GM21529 (cell line): ENCODE measurements at regions not wholly inside any gene's neighbourhood (a gene's known extent, or its start where the extent isn't known, plus 50 kb on each side); places are given as distances from the start of the nearest gene placed in this dataset.
"Not testable (repeated sequence)": the region's sequence is repeated elsewhere in the genome, so short reads cannot be mapped to it uniquely, and the experiment has no call there.

Experiments used
- ATAC-seq: cut with Tn5 transposase; IDR thresholded peaks from one replicate; pipeline ENCODE4 v1.9.1; 2021; ENCODE audit not compliant: unreplicated experiment

DNA sequence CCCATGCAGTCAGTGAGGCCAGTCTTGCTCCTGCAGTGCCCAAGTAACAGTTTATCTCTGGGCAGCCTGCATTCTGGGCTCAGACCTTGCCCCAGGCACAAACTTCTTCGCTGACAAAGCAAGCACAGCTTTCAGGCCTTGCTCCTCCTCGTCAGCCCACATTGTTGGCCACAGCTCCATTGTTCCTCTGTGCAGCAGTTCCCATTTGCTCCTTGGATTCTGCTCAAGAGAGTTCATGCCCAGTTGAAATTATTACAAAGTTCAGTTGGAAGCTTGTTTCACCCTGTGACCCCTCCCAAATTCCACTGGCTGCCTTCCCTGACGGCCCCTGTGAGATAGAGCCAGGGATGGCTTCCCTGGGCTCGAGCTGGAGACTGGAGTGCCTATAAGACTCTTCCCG, 163.4 kb upstream of the DDHD1 start:
- no peak for ATAC-seq

DNA sequence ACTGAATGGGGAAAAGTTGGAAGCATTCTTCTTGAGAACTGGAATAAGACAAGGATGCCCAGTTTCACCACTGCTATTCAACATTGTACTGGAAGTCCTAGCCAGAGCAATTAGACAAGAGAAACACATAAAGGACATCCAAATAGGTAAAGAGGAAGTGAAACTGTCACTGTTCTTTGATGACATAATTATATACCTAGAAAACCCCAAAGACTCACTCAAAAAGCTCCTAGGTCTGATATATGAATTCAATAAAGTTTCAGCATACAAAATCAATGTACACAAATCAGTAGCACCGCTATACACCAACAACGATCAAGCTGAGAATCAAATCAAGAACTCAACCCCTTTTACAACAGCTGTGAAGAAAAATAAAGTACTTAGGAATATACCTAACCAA, 157.3 kb upstream of the DDHD1 start:
- ATAC-seq, result peak; percentile 90

DNA sequence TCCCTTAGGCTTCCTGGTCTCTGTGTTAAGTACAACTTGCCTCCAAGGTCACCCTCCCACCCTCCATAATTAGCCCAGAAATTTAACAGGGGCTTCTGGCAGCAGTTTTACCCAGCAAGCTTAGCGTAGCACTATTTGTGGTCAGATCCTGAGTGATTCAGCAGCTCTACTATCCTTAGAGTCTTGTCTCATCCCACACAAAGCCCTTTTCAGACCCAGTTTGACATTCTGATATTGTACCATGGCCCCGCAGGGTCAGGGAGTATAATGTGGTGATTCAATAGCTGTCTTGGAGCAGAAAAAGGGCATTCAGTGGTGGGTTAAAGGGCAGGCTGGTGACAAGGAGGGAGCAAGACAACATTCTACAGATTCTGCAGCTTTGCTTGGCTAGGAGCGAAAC, 153.8 kb upstream of the DDHD1 start:
- ATAC-seq, result no peak

DNA sequence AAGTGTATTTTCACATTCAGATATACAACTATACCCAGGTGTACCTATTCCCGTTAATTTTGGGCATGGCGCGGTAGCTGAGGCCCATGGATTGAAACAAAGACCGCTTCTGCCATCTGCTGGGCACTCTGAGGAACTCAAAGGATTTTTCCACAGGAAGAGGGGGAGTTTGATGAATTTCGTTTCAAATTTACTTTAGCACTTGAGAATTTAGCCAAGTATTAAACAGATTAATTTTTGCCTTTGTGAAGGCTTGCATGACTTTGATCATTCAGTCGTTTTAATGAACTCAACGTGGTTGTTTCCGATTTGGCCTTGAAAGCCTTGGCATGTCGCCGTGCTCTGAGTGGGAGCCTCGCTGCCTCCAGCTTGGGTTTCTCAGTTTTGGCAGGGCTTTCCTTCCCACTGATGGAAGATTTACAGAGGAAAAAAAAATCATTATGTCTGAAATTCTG, 153.2 kb upstream of the DDHD1 start:
- ATAC-seq, result peak; percentile 53

DNA sequence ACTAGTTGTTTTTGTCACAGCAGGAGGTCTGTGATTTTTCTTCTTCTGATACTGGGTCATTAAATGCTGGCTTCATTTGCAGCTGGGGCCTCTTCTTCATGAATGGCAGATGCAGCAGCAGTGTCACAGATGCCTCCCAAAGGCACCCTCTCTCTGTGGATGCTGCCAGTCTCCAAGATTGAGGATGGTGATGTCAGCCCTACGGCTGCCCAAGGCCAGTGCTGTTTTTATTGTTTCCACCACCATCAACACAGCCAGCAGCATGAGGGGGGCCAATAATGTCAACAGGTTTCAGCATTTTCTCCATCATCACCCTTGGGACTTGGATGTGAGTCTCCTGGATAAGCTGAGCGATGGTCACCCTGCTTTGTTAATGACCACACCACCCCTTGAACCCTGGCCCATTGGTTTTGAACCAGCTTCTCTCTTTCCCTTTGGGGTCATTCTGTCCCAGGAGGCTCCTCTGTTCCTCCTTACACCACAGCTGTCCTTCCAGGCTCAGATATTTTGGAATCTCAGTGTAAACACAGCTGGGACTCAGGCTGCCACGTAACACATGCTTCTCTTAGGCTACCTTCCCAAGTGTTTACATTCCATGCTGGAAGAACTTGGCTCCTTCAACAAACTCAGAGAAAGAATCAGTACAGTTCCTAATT, 151.7 kb upstream of the DDHD1 start:
- ATAC-seq, result no peak

DNA sequence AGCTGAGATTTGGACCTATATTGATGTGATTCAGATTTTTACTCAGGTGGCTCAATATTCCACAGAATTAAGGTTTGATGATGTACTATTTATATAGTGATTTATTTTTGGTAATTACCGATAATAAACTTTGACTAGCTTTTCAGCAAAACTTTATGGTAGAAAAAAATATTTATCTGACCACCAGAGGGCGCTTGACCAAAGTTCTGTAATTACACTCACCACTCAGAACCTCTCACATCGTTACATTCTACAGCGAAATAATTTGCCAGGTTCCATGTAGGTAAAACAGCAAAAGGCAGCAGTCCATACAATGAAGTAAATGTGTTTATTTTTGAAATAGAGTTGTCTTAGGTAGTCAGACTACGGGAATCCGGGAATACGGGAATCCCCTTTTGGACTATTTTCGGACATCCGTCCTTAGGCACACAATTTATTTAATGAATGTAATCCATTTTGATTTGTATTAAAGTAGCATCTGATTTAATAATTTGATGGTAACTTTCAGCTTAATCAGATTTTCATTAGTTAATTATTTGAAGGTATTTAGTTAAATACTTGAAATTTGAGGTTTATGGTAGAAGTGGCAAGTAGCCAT, 143.0 kb upstream of the DDHD1 start:
- no peak for ATAC-seq

DNA sequence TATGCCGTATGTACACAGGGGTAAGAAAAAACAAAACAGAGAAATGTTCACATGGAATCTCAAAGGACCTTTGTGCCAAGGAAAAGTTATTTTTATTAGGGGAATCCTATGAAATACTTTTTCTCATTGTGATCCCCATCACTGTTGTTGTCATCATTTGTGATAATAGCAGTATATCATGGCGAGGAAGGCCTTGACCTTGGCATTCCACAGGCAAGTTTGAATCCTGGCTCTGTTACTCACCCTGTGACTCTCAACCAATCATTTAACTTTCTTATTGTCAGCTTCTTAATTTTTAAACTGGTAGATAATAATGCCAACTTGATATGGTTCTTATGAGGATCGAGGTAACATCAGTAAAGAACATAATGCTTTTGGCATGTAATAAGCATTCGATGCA, 142.2 kb upstream of the DDHD1 start:
- no peak for ATAC-seq

DNA sequence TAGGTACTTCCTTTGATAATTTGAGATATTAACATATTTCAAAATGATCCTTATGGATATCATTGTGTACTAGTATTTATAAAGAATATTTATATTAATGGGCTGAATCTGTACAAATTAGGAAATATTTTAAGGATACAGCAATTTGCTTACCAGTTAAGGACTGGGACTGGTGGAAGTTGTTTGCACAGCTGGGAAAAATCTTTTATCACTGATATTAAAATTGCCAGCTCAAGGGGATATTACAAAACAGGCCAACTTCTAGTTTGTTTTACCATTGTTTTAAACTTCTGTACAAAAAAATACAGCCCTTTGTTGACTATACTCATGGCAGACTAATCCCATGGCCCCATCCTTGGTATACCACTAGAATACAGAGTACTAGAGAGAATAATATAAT, 133.2 kb upstream of the DDHD1 start:
- no peak for ATAC-seq

DNA sequence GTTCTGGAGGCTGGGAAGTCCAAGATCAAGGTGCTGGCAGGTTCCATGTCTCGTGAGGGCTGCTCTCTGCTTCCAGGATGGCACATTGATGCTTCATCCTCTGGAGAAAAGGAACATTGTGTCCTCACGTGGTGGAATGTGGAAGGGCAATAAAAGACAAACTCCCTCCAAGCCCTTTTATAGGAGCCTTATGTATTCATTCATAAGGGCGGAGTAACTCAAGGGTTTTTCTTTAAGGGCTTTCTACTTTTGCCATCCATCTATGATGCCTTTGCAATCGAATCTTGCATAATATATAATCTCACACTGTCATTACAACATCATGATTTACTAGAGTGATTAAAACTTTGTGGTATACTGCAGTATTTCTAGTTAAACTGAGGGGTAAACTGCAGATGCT, 132.7 kb upstream of the DDHD1 start:
- ATAC-seq, result no peak

DNA sequence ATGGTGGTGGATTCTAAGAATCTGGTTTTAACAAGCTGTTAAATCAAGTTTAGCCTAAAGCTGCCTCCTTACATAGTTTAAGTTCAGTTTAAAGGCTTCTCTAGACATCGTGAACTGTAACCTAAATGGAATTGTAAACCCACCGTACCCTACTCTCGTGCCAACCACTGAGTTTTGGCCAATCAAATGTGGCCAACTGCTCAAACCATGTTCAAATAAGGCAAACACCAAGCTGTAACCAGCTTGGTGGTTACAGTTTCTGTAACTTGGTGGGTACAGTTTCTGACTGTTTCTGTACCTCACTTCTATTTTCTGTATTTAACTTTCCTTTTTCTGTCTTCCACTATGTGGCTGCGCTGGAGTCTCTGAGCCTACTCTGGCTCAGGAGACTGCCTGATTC, 131.9 kb upstream of the DDHD1 start:
- no peak for ATAC-seq

DNA sequence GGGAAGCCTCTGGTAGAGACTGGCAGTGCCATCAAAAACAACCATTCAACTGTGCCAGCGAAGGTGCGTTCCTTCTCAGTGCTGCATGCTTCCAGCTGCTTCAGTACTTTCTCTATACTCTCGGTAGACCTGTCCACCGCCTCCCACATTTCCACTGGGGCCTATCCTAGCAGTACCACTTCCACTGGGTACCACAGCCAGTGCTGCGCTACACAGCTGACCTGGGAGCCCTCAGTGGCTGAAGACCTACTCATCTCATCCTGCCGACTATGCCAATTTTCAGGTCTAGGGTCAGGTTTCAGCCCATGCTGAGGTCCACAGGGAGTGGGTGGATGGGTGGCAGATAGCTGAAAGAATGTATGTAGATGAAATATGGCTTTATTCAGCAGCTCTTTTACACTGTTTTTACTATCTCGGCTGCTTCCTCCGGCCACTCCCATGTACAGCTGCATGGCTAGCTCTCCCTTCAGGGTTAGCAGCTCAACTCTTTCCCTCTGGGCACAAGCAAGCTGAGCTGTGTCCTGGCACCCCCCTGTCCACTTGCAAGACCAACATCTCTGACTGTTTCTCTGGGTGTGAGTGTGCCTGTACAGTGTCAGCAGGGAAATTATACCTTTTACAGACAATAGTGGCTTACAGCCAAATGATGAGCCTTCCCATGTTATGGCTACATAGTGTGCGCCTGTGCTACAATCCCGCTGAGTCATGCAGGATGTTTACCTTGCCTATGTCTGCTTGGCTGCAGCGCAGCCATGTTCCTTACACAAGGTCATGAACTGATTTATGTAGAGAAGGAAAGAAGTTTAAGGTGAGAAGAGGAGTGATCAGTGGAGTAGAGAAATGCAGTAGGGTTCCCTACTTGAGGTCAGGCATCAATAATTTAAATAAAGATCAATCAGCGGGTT, 125.7 kb upstream of the DDHD1 start:
- ATAC-seq, result no peak

DNA sequence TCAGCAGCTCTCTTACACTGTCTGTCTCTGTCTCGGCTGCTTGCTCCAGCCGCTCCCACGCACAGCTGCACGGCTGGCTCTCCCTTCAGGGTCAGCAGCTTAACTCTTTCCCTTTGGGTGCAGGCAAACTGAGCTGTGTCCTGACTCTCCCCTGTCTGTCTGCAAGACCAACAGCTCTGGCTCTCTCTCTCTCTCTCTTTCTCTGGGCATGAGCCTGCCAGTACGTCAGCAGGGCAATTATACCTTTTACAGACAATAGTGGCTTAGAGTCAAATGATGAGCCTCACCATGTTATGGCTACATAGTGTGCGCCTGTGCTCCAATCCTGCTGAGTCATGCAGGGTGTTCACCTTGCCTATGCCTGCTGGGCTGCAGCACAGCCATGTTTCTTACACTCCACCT, 120.5 kb upstream of the DDHD1 start:
- ATAC-seq, result no peak

DNA sequence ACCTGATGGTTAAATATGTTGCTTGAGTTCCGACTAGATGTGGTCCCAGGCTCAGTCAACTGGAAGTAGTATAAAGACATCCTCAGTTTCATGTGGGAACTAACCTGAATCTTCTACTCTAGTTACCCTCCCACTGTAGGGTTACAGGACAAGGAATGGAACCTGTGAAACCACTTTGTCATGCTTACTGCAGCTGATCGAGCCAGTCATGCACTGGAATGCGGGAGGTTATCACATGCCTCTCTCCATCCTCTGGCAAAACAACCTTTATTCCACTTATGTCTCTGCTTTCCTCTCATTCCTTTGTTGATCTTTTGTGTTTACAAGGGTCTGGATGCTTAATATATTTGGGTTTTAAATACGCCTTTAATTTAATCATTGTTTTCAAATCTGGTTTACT, 111.9 kb upstream of the DDHD1 start:
- no peak for ATAC-seq

DNA sequence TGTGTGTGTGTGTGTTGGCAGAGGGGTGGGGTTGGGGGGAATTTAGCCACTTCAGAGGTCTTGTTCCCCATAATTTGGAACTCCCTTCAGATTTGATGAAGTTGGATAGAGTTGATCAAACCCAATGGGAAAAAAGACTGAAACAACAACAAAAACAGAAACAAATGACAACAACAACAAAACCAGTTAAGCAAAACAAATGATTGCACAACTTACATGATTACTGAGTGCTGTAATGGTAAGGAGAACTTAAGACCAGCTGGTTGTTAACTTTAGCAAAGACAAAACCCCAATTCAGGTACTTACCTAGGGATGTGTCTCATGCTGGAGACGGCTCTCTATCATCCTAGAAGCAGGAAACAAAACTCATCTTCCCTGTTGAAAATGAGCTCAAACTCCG, 107.8 kb upstream of the DDHD1 start:
- no peak for ATAC-seq

DNA sequence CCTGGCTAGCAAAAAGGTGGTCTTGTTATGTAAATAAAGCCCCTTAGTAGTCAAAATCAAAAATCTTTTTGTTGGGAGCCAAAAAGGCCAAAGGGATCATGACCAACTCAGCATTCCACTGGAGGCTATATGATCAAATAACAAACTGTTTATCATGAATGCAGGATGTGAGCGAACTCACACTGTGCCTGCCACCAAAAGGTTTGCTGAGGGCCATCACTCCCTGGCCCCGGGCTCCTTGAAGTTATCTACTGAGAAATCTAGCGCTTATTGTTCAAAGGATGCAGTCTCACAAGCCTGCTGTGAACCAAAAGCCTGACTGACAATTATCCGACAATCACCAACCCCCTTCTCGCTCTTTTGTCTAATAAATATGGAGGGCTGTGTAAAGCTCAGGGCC, 107.2 kb upstream of the DDHD1 start:
- no peak for ATAC-seq

DNA sequence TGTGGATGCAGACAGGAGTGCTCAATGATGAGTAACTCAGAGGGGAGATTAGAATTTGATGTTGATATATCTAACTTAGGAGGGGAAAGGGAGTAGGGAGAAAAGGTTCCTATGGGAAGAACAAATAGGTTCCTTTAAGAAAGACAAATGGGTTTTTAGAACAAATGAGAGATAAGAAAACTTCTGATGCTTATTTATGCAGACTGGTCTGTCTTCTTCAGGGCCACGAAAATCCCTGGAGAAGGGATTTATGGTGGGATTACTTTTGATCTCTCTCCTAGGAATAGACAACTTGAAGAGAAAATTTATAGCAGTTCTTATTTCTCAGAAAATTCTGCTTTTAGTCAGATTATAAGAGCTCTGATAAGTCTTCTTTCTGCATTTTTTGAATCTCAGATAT, 99.0 kb upstream of the DDHD1 start:
- ATAC-seq, result no peak

DNA sequence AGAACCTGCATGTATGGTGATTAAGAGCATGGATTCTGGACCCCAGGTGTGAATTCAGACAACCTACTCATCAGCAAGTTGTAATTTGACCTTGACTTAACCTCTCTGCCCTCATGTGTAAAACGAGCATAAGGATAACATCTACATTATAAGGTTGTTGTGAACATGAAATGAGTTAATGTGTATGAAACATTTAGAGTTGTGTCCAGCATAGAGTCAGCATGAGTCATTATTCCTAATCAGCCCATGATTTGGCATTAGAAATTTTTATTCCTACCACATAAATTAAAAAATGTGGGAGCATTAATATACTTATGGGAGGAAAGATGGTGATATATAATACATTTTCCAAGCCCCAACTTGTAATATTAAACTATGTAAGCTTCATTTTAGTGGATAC, 95.9 kb upstream of the DDHD1 start:
- no peak for ATAC-seq

DNA sequence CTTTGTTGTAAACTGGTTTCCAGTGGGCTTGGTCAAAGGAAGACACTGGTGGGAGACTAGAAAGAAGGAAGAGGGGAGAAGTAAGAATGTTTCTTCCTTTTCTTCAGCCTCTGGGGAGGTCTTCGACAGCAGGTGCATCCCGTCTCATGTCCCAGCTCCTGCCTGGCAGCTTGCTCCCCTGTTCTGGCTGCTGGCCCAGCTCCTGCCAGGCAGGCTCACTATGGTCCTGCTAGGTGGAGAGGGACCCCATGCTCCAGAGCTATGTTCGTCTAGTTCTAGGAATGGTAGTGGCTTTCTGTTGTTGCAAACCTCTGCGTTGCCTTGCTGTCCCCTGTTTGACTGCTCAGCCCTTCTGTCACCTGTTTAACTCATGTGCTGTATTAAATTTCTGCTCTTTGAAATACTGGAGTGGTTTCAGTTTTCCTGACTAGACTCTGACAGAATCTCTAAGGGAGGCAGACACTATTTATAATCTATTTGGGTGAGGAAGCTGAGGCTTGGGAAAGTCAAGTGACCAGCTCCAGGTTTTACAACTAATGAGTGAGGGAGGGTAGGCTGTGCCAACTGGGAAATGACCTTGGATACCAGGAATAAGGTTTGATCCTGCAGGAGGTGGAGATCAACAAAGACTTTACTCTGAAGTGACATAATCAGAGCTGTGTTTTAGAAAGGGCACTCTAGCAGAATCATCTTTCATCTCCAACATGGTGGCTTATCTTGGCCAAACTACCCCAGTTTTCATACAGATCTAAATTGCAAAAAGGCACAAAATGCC, 94.7 kb upstream of the DDHD1 start:
- no peak for ATAC-seq

DNA sequence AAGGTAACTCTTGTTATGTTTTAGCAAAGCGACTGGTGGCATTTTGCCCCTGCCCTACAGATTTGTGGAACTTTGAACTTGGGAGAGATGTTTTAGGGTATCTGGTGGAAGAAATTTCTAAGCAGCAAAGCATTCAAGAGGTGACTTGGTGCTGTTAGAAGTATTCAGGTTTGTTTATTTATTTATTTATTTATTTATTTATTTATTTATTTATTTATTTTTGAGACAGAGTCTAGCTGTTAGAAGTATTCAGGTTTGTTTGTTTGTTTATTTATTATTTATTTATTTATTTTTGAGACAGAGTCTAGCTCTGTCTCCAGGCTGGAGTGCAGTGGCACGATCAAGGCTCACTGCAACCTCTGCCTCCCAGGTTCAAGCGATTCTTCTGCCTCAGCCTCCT, 89.8 kb upstream of the DDHD1 start:
- ATAC-seq, result not testable (repeated sequence)

DNA sequence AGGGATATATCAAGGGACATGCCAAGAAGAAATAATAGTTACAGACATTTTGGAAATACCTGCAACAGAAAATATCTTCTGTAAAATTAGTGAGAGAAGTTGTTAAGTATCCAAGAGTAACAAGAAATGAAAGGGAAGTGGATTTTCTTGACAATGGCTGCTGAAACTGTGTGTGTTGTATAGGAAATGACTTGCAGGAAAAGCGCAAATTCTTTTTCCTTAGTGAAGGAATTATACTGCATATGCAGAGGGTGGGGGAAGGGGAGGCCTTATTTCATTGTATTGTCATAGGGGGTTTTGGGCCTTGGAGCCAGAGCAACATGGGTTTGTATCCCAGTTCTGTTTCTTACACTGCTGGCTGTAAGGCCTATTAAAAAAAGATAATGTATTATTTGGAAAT, 84.4 kb upstream of the DDHD1 start:
- no peak for ATAC-seq

DNA sequence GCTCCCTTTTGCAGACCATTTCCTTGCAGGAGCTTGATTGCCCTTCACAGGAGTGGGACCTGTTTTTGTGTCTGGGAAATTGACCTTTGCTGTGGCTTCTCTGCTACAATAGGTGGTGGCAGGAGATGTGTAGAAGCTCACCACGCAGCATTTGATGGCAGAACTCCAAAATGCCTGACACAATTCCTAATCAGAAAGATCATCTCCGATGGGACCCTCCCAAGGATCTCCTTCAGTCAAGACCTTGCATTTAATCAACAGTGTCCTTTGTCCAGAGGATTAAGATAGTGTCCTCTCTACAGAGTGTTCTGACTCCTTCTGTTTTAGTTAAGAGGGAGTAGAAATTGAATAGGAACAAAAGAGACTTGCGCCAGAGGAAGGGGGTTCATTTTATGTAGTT, 83.6 kb upstream of the DDHD1 start:
- no peak for ATAC-seq
